GM12878 (cell line): ENCODE measurements at regions not wholly inside any gene's neighbourhood (a gene's known extent, or its start where the extent isn't known, plus 50 kb on each side); places are given as distances from the start of the nearest gene placed in this dataset.

Experiments
- ATAC-seq: fragments of 200-7000 bp; cut with Tn5 transposase; 3 replicates; pipeline ENCODE4 v1.9.1; 2020; ENCODE audit warnings: mild to moderate bottlenecking, moderate library complexity
- BruUV-seq: library from RNA; stranded (reverse); fragments of 400-500 nt; replicated peaks from 2 replicates; lab custom pipeline; 2021; lab: Mats Ljungman, UMichigan
- CTCF ChIA-PET: fragments of 300-600 bp; sonication (Branson Sonifier 250); formaldehyde crosslinking; extraction: SDS; loops from one replicate; lab custom pipeline; 2021; ENCODE audit warnings: inconsistent platforms; lab: Yijun Ruan, JAX
- POLR2A ChIA-PET: fragments of 350-600 bp; formaldehyde crosslinking; extraction: SDS; loops from one replicate; lab custom pipeline; 2021; ENCODE audit warnings: inconsistent platforms; lab: Charles Lee
- RAD21 ChIA-PET: fragments of 300-600 bp; sonication (Branson Sonifier 250); formaldehyde crosslinking; loops from one replicate; lab custom pipeline; 2023; ENCODE audit warnings: antibody characterized with exemption; ENCODE audit not compliant: unreplicated experiment; lab: Charles Lee
- SMC1A ChIA-PET: fragments of 300-600 bp; sonication (Branson Sonifier 250); formaldehyde crosslinking; loops from one replicate; lab custom pipeline; 2023; ENCODE audit not compliant: unreplicated experiment, uncharacterized antibody; lab: Charles Lee
- DNase-seq: peaks from one replicate; pipeline ENCODE4 v3.0.0-alpha.2; 2011; ENCODE audit warnings: low read depth, low spot score
- FAIRE-seq: peaks from 3 replicates; lab custom pipeline; 2011; peaks lifted over from hg19 to GRCh38; lab: Jason Lieb, UNC
- H2AFZ ChIP-seq: 2 replicates; pipeline ENCODE4 v1.6.0; 2011; ENCODE audit warnings: low read depth, low read length, control low read depth; ENCODE audit not compliant: control insufficient read depth
- H3K27ac ChIP-seq: 2 replicates; pipeline ENCODE4 v1.5.1; 2011; ENCODE audit warnings: control low read depth; ENCODE audit not compliant: control insufficient read depth, insufficient read depth
- H3K27me3 ChIP-seq, 2 experiments: replicated peaks in 1 of 2; 2 replicates each; pipeline versions ENCODE4 v1.6.0 to v1.6.1; 2011; ENCODE audit warnings: low read length in 1 of 2; ENCODE audit not compliant: control insufficient read depth in 2 of 2, insufficient read depth in 2 of 2
- H3K36me3 ChIP-seq, 2 experiments: 2 replicates each; pipeline ENCODE4 v1.5.1; 2011; ENCODE audit warnings: low read length in 1 of 2; ENCODE audit not compliant: control insufficient read depth in 2 of 2, insufficient read depth in 2 of 2
- H3K4me1 ChIP-seq: 2 replicates; pipeline ENCODE4 v1.6.1; 2011; ENCODE audit warnings: mild to moderate bottlenecking, low read length, moderate library complexity, mixed read lengths; ENCODE audit not compliant: control insufficient read depth, insufficient read depth
- H3K4me2 ChIP-seq: 2 replicates; pipeline ENCODE4 v1.6.0; 2011; ENCODE audit warnings: control low read depth; ENCODE audit not compliant: control insufficient read depth, insufficient read depth
- H3K4me3 ChIP-seq: fragments of 200-600 bp; sonication (generic); 2 replicates; pipeline ENCODE4 v1.5.1; 2016
- H3K79me2 ChIP-seq: 2 replicates; pipeline ENCODE4 v1.6.0; 2011; ENCODE audit warnings: low read length; ENCODE audit not compliant: control insufficient read depth, insufficient read depth
- H3K9ac ChIP-seq: 2 replicates; pipeline ENCODE4 v1.8.0; 2011; ENCODE audit warnings: low read length, control low read depth, mixed read lengths; ENCODE audit not compliant: control insufficient read depth, insufficient read depth
- H3K9me3 ChIP-seq: replicated peaks from 3 replicates; pipeline ENCODE4 v1.5.1; 2011; ENCODE audit warnings: mild to moderate bottlenecking, low read length; ENCODE audit not compliant: control insufficient read depth, insufficient read depth
- H4K20me1 ChIP-seq: 2 replicates; pipeline ENCODE4 v1.6.0; 2011; ENCODE audit not compliant: control insufficient read depth, insufficient read depth
- CREM ChIP-seq: IDR thresholded peaks from 2 replicates; pipeline ENCODE4 v1.6.1; 2014; ENCODE audit warnings: antibody characterized with exemption, low read depth
- E2F8 ChIP-seq: fragments of 450-650 bp; IDR thresholded peaks from 2 replicates; pipeline ENCODE4 v1.6.1; 2018; ENCODE audit warnings: mild to moderate bottlenecking, low read depth, moderate library complexity; ENCODE audit not compliant: partially characterized antibody
- PKNOX1 ChIP-seq: fragments of 450-650 bp; IDR thresholded peaks from 2 replicates; pipeline ENCODE4 v1.6.1; 2016; ENCODE audit warnings: mild to moderate bottlenecking
- POU2F2 ChIP-seq: IDR thresholded peaks from 3 replicates; pipeline ENCODE4 v1.6.1; 2011; ENCODE audit warnings: low read depth, mild to moderate bottlenecking, low read length, borderline replicate concordance
- RELB ChIP-seq: fragments of 450-650 bp; IDR thresholded peaks from 2 replicates; pipeline ENCODE4 v1.6.1; 2017; ENCODE audit warnings: low read depth, mild to moderate bottlenecking, moderate library complexity
- SIN3A ChIP-seq: IDR thresholded peaks from 2 replicates; pipeline ENCODE4 v1.6.1; 2012; ENCODE audit warnings: low read depth, low read length, improper control_type of control experiment
- STAT1 ChIP-seq: fragments of 450-650 bp; conservative IDR thresholded peaks from 2 replicates; pipeline ENCODE4 v1.6.1; 2014; ENCODE audit warnings: antibody characterized with exemption, mild to moderate bottlenecking
- WGBS: methylation state at CpG from one replicate; pipeline ENCODE4 v1.1.6; 2016; ENCODE audit warnings: low lambda C conversion rate; ENCODE audit not compliant: insufficient replicate concordance, insufficient coverage; ENCODE audit errors: missing lambda C conversion rate; 5-methylcytosine and 5-hydroxymethylcytosine counted together
- in situ Hi-C: fragments of 300-500 bp; cut with MboI; formaldehyde crosslinking; loops from 9 replicates; pipeline ENCODE4 v1.14.3; 2018; ENCODE audit warnings: mixed read lengths
- intact Hi-C: fragments of 100-400 bp; cut with micrococcal nuclease; formaldehyde crosslinking; loops from one replicate; pipeline ENCODE4 v1.14.2; 2022; ENCODE audit not compliant: unreplicated experiment

- TF ChIP-seq E2F8 = no peak
Observed at GRCh38 chr6:105804000-105804399, 282.1 kb upstream of the PRDM1 start (continued).

GRCh38 chr6:105803442-105803841, 282.7 kb upstream of the PRDM1 start:
- H3K4me3 ChIP-seq = no peak overlapping the region
- FAIRE-seq (no peak), DNase-seq (no peak), ATAC-seq (no peak)
- H3K79me2 ChIP-seq = no peaks in the 10 kb centered on the region
- TF ChIP-seq SIN3A (no peak), CREM (no peak), RELB (no peak), POU2F2 (no peak), PKNOX1 (no peak), STAT1 (no peak)
- CTCF ChIA-PET = interaction anchor here (0.6 kb wide), 1 partner anchor 303 kb away, joined by 3 read pairs; no protein-coding TSS in a partner anchor
- H3K9ac ChIP-seq = no peak overlapping the region
- no peaks in the 10 kb centered on the region for H4K20me1 ChIP-seq
- RAD21 ChIA-PET = no interaction called here
- in situ Hi-C loops (no loop called here), intact Hi-C loops (no loop called here)
- WGBS = 31% methylated on average over 2 of the region's 2 CpGs
- BruUV-seq = no TSS peak
- H3K9me3 ChIP-seq = no peaks in the 10 kb centered on the region; the same call in 1 of the 3 replicates
- SMC1A ChIA-PET = interaction anchor here (0.7 to 1.5 kb wide), 6 partner anchors 9 to 251 kb away, joined by 3 to 4 read pairs (median 3); no protein-coding TSS in a partner anchor
- H3K27me3 ChIP-seq = peaks cover 0 to 1% of the 10 kb centered on the region in 2 experiments; a peak in 1 of 4 replicates
- H3K27ac ChIP-seq = no peak overlapping the region
- no peak overlapping the region for H3K4me2 ChIP-seq
- no peaks in the 10 kb centered on the region for H3K36me3 ChIP-seq
- POLR2A ChIA-PET = interaction anchor here (1.0 kb wide), 1 partner anchor 19 kb away, joined by 4 read pairs; no protein-coding TSS in a partner anchor
- no peak overlapping the region for H2AFZ ChIP-seq
- no peaks in the 10 kb centered on the region for H3K4me1 ChIP-seq
